ENCODE measurements at regions not wholly inside any gene's neighbourhood (a gene's known extent, or its start where the extent isn't known, plus 50 kb on each side); places are given as distances from the start of the nearest gene placed in this dataset.

GRCh38 chr10:83184641-83185040, 954.7 kb upstream of the GHITM start:
- peaks cover 7% of the 10 kb centered on the region for H3K4me1 Mint-ChIP-seq (ENCODE audit: unreplicated experiment)
- H3K27me3 Mint-ChIP-seq (ENCODE audit: unreplicated experiment) = no peaks in the 10 kb centered on the region
- H3K36me3 Mint-ChIP-seq (ENCODE audit: unreplicated experiment) = no peaks in the 10 kb centered on the region

GRCh38 chr10:83190614-83191013, 948.7 kb upstream of the GHITM start:
- H3K36me3 Mint-ChIP-seq (ENCODE audit: unreplicated experiment) = no peaks in the 10 kb centered on the region
- TF ChIP-seq CTCF (IDR thresholded peaks at IDR 0.05) = no peak
- no peak overlapping the region for H3K27ac Mint-ChIP-seq (ENCODE audit: unreplicated experiment)
- H3K4me3 Mint-ChIP-seq (ENCODE audit: unreplicated experiment) = no peak overlapping the region
- peaks cover 4% of the 10 kb centered on the region for H3K4me1 Mint-ChIP-seq (ENCODE audit: unreplicated experiment)
- no peaks in the 10 kb centered on the region for H3K27me3 Mint-ChIP-seq (ENCODE audit: unreplicated experiment)
- no peaks in the 10 kb centered on the region for H3K9me3 Mint-ChIP-seq (ENCODE audit: unreplicated experiment)
- DNase-seq (ENCODE audit: extremely low spot score, unreplicated experiment) = no peak

More at GRCh38 chr10:83184641-83185040, 954.7 kb upstream of the GHITM start:
- Mint-ChIP-seq H3K9me3 (ENCODE audit: unreplicated experiment) (no peaks in the 10 kb centered on the region), H3K4me3 (ENCODE audit: unreplicated experiment) (no peak overlapping the region), H3K27ac (ENCODE audit: unreplicated experiment) (no peak overlapping the region)
- TF ChIP-seq CTCF (IDR thresholded peaks at IDR 0.05) = no peak
- DNase-seq (ENCODE audit: extremely low spot score, unreplicated experiment) = no peak

- no peak for TF ChIP-seq CTCF (IDR thresholded peaks at IDR 0.05)
Measured at GRCh38 chr10:83193026-83193425, 946.3 kb upstream of the GHITM start.

GRCh38 chr10:83195021-83195420, 944.3 kb upstream of the GHITM start:
- Mint-ChIP-seq H3K9me3 (ENCODE audit: unreplicated experiment) (no peaks in the 10 kb centered on the region), H3K27ac (ENCODE audit: unreplicated experiment) (no peak overlapping the region), H3K4me3 (ENCODE audit: unreplicated experiment) (no peak overlapping the region), H3K36me3 (ENCODE audit: unreplicated experiment) (no peaks in the 10 kb centered on the region), H3K4me1 (ENCODE audit: unreplicated experiment) (peaks cover 4% of the 10 kb centered on the region), H3K27me3 (ENCODE audit: unreplicated experiment) (peaks cover 3% of the 10 kb centered on the region)
- no peak for TF ChIP-seq CTCF (IDR thresholded peaks at IDR 0.05)
- DNase-seq (ENCODE audit: extremely low spot score, unreplicated experiment) = no peak

More at GRCh38 chr10:83193026-83193425, 946.3 kb upstream of the GHITM start:
- Mint-ChIP-seq H3K27ac (ENCODE audit: unreplicated experiment) (no peak overlapping the region), H3K27me3 (ENCODE audit: unreplicated experiment) (no peaks in the 10 kb centered on the region), H3K36me3 (ENCODE audit: unreplicated experiment) (no peaks in the 10 kb centered on the region), H3K4me1 (ENCODE audit: unreplicated experiment) (peaks cover 4% of the 10 kb centered on the region), H3K4me3 (ENCODE audit: unreplicated experiment) (no peak overlapping the region), H3K9me3 (ENCODE audit: unreplicated experiment) (no peaks in the 10 kb centered on the region)
- DNase-seq (ENCODE audit: extremely low spot score, unreplicated experiment) = no peak

GRCh38 chr10:83199374-83199773, 939.9 kb upstream of the GHITM start:
- Mint-ChIP-seq H3K27me3 (ENCODE audit: unreplicated experiment) (peaks cover 3% of the 10 kb centered on the region), H3K27ac (ENCODE audit: unreplicated experiment) (no peak overlapping the region), H3K4me3 (ENCODE audit: unreplicated experiment) (no peak overlapping the region), H3K4me1 (ENCODE audit: unreplicated experiment) (no peaks in the 10 kb centered on the region), H3K36me3 (ENCODE audit: unreplicated experiment) (no peaks in the 10 kb centered on the region), H3K9me3 (ENCODE audit: unreplicated experiment) (peaks cover 15% of the 10 kb centered on the region)
- DNase-seq (ENCODE audit: extremely low spot score, unreplicated experiment) = no peak
- no peak for TF ChIP-seq CTCF (IDR thresholded peaks at IDR 0.05)

All from osteocyte (in vitro differentiated cells).